Spleen (tissue), 7 donors: ENCODE measurements at regions not wholly inside any gene's neighbourhood (a gene's known extent, or its start where the extent isn't known, plus 50 kb on each side); places are given as distances from the start of the nearest gene placed in this dataset.

ENCODE experiments used
- CTCF ChIP-seq, 11 experiments: fragments of 200-600 bp in 7 of 11; fragments of 450-650 bp in 4 of 11; sonication (generic) in 4 of 11; IDR thresholded peaks in 8 of 11; conservative IDR thresholded peaks in 3 of 11; 1 replicate in 7 of 11; 2 replicates in 4 of 11; pipeline versions ENCODE4 v1.4.0 to v1.8.0; 2016 to 2021; ENCODE audit warnings: antibody characterized with exemption in 11 of 11, inconsistent platforms in 4 of 11, mild to moderate bottlenecking in 1 of 11
- POLR2A ChIP-seq, 3 donors: fragments of 450-650 bp; IDR thresholded peaks; one replicate each; pipeline ENCODE4 v1.5.1; 2017; ENCODE audit warnings: antibody characterized with exemption in 3 of 3, mild to moderate bottlenecking in 1 of 3
- donor health status: DM: no; HTN: no; CAD: no; lungs with moderate emphysema.
- donor health status: DM: no; HTN: no; CAD: no.
- donor health status: DM: no; HTN: no; CAD: no.

DNA sequence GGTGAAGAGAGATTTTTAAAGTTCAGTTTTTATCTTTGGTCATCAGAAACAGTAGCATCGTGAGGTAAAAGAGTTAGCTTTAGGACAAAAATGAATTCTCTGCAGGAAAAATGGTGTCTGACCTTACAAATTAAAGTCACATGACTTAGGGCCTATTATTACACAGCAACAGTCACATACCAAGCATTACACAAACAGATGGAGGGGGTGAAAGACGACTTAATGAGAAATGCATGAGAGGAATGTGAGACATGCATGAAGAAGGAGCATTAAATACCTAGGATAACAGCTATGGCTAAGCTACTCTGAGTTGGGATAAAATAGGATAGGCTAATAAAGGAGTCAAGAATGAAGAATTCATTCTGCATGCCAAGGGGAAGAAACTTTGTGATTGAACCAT is 77.5 kb downstream of the BLID start:
- TF ChIP-seq CTCF (IDR thresholded peaks at IDR 0.05 in 8 of 11, conservative IDR thresholded peaks at IDR 0.05 in 3 of 11) (no peak), POLR2A (IDR thresholded peaks at IDR 0.05) (no peak)
